Activated T-cell treated with anti-CD3 and anti-CD28 coated beads, Interleukin-2, amount 50 U/mL, for 48 hours (primary cell): ENCODE measurements at regions not wholly inside any gene's neighbourhood (a gene's known extent, or its start where the extent isn't known, plus 50 kb on each side); places are given as distances from the start of the nearest gene placed in this dataset.
"Not testable (repeated sequence)": the region's sequence is repeated elsewhere in the genome, so short reads cannot be mapped to it uniquely, and the experiment has no call there.

Source experiments
- DNase-seq, 2 experiments: peaks; one replicate each; pipeline ENCODE4 v3.0.0-alpha.2; 2020

GRCh38 chr9:40592406-40592805, 536.1 kb downstream of the FOXD4L6 start:
- not testable (repeated sequence) for DNase-seq

DNA sequence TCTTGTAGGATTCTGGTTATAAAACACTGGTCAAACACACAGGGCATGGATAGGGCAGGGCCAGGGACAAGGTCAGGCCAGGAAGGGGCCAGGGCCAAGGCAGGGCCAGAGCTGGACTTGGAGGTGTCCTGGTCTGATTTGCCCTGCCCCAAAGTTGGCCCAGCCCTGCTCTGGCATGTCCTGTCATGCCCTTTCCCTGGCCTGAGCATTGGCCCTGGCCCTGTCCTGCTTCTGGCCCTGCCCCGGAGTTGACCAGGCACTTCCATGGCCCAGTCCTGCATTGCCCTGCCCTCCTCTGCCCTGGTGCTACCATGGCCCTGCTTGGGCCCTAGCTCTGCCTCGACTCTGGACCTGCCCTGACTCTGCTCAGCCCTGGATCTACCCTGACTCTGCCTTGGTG, 536.6 kb downstream of the FOXD4L6 start:
- not testable (repeated sequence) for DNase-seq

DNA sequence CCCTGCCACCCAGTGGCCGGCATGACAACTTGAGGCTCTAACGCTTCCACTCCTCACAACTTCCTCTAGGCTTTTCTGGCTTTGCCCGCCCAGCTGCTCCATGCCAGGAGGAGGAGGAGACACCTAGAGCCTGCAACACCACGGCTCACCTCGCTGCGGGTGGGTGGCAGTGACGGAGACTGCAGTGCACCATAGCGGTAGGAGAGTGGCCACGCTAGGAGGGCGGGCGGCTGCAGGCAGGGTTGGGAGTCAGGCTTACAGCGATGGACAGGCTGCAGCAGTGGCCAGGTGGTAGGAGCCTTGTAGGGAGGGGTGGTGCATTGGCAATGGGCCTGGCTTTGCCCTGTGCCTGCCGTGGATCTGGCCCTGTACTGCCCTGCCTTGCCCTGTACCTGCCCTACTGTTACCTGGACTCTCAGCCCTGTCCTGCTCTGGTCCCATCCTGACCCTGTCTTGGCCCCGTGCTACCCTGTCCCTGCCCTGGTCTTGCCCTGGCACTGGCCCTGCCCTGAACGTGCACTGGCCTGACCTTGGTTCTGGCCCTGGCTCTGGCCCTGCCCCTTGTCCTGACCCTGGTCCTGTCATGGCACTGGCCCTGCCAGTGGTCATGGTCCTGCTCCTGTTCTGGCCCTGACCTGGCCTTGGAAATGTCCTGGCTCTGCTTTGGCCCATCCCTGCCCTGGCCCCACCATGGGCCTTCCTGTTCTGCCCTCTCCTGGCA, 540.8 kb downstream of the FOXD4L6 start:
- not testable (repeated sequence) for DNase-seq

DNA sequence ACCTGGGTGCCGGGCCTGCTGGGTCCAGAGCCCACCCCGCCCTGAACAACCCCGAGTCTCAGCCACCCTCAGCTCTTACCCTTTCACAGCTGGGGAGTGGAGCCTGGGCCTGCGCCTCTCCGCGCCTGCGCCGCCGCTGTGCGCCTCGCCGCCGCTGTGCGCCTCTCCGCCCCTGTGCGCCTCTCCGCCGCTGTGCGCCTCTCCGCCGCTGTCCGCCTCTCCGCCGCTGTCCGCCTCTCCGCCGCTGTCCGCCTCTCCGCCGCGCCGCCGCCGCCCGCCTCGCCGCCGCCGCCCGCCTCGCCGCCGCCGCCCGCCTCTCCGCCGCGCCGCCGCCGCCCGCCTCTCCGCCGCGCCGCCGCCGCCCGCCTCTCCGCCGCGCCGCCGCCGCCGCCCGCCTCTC, 544.4 kb downstream of the FOXD4L6 start:
- peak in 1 of 2 experiments; percentile 36 for DNase-seq

GRCh38 chr9:40583230-40583629, 545.3 kb downstream of the FOXD4L6 start:
- peak in 1 of 2 experiments; percentile 21 for DNase-seq

DNA sequence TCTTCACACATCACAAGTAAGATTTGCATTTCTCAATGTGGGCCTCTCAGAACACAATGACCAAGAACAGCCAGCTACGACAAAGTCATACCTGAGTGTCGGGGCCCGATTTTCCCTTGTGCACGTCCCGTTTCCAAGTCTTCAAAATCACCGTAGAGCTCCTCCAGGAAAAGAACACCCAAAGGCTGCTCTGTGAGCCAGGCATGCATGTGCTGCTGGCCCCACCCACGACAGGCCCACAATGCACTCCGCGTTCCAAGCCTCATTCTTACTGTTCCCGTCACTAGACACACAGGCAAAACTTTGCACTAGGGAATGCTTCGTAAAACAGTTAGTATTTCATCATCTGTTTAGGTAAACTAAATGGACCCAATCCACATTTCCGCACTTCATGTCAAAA, 549.6 kb downstream of the FOXD4L6 start:
- DNase-seq, result not testable (repeated sequence)
